Astrocyte of the cerebellum (primary cell): ENCODE measurements at regions not wholly inside any gene's neighbourhood (a gene's known extent, or its start where the extent isn't known, plus 50 kb on each side); places are given as distances from the start of the nearest gene placed in this dataset.

Source experiments
- DNase-seq: peaks from one replicate; pipeline ENCODE4 v3.0.0-alpha.2; 2011; ENCODE audit warnings: low read depth
- H3K4me3 ChIP-seq: 2 replicates; pipeline ENCODE4 v1.5.1; 2011; ENCODE audit warnings: mild to moderate bottlenecking, low read depth, low read length, moderate library complexity
- in situ Hi-C: cut with HindIII; loops from 2 replicates; pipeline ENCODE4 v1.10.0; 2017; ENCODE audit warnings: low sequenced_read_pairs
- TF ChIP-seq, protein P1 (sequence below): IDR thresholded peaks from 2 replicates; pipeline ENCODE4 v1.5.1; 2012; ENCODE audit warnings: low read length, low read depth, moderate library complexity, mild to moderate bottlenecking; ENCODE audit errors: missing control alignments

DNA sequence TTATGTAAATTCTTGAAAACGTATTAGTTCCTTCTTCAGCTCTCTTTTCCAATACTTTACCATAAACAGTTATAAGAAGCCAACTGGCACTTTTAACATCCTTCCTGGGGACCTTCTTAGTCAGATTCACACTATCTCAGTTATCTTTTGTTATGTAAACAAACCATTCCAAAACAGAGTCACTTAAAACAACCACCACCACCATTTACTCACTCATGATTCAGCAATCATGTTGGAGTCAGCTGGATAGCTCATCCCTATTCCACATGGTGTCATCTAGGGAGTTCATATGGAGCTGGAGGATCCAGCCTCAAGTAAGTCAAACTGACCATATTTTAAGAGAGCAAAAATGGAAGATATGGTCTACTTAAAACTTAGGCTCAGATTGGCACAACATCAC, 240.3 kb upstream of the IRX3 start:
- no peak for DNase-seq
- H3K4me3 ChIP-seq = no peak overlapping the region
- TF ChIP-seq, protein P1, sequence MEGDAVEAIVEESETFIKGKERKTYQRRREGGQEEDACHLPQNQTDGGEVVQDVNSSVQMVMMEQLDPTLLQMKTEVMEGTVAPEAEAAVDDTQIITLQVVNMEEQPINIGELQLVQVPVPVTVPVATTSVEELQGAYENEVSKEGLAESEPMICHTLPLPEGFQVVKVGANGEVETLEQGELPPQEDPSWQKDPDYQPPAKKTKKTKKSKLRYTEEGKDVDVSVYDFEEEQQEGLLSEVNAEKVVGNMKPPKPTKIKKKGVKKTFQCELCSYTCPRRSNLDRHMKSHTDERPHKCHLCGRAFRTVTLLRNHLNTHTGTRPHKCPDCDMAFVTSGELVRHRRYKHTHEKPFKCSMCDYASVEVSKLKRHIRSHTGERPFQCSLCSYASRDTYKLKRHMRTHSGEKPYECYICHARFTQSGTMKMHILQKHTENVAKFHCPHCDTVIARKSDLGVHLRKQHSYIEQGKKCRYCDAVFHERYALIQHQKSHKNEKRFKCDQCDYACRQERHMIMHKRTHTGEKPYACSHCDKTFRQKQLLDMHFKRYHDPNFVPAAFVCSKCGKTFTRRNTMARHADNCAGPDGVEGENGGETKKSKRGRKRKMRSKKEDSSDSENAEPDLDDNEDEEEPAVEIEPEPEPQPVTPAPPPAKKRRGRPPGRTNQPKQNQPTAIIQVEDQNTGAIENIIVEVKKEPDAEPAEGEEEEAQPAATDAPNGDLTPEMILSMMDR = no peak
- in situ Hi-C loops = no loop called here

DNA sequence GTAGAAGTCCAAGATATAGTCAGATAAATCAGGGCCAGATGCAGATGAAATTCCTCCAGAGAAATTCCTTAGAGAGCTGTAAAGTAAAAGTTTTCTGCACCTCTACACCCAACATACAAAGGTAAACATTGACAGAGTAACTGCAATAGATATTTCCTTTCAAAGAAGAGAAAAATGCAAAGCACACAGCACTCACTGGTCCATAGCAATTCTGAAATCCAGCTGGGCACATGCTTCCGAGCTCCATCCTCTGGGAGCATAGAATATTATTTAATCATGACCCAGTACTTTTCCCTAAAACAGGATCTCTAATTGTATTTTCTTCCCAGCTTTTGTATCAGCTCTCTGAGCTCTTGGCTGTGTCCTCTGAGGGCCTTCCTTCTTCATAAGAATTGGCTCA, 239.5 kb upstream of the IRX3 start:
- H3K4me3 ChIP-seq = no peak overlapping the region
- TF ChIP-seq, protein P1 = no peak
- no peak for DNase-seq
- in situ Hi-C loops = no loop called here

DNA sequence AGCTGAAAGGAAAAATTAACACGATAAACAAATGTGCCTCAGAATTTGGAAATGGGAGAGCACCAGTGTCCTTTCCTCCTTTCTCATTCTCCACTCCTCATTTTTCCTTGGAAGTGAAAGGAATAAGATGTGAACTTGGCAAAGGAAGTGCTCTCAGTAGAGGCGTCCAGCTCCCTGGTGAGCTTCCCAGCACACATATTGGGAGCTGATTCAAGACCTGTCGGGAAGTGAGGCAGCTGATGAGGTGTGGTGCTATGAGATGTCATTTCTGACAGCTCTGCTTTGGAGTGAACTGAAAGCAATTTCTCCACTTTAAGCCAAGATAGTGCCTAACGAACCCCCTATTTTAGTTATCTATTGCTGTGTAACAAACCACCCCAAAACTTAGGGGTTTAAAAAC, 238.5 kb upstream of the IRX3 start:
- H3K4me3 ChIP-seq = no peak overlapping the region
- no peak for DNase-seq
- TF ChIP-seq, protein P1 = no peak
- in situ Hi-C loops = no loop called here

DNA sequence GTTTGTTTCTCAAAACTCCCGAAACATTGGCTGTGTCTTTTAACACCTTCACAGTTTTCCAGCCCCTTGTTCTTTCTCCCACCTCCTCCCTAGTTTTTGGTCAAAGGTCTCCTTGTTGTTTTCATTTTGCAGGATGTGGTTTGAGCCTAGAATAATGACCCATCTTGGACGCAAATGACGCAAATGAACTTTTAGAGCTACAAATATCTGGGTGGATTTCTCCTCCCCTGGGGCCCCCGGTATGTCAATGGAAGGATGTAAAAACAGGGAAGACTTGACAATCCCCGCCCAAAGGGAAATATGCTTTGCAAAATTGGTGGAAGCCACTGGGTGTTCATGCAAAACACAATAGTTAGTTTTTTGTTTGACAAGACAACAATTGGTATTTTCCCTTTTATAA, 236.0 kb upstream of the IRX3 start:
- in situ Hi-C loops = loop anchor here (5.0 kb wide), 1 partner anchor 55 kb away; no protein-coding TSS in a partner anchor
- TF ChIP-seq, protein P1 = no peak
- DNase-seq = no peak
- no peak overlapping the region for H3K4me3 ChIP-seq

DNA sequence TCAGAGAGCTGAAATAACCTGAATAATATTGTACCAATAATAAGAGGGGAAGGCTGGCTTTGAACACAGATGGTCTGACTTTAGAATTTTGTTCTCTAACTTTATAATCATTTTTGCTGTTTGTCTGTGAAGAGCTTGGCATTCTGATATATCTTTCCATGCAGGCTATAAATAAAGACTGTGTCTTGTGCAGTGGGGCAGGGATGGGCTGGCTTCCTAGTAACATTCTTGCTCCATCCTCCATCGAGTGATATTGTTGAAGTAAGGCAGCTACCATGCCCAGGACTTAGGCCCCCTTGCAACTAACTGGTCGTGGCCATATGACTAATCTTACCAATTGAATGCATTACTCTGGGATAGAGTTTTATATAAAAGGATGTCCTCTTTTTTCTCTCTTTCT, 234.7 kb upstream of the IRX3 start:
- no peak overlapping the region for H3K4me3 ChIP-seq
- no peak for DNase-seq
- TF ChIP-seq, protein P1 = no peak
- in situ Hi-C loops = loop anchor here (5.0 kb wide), 1 partner anchor 56 kb away; no protein-coding TSS in a partner anchor

DNA sequence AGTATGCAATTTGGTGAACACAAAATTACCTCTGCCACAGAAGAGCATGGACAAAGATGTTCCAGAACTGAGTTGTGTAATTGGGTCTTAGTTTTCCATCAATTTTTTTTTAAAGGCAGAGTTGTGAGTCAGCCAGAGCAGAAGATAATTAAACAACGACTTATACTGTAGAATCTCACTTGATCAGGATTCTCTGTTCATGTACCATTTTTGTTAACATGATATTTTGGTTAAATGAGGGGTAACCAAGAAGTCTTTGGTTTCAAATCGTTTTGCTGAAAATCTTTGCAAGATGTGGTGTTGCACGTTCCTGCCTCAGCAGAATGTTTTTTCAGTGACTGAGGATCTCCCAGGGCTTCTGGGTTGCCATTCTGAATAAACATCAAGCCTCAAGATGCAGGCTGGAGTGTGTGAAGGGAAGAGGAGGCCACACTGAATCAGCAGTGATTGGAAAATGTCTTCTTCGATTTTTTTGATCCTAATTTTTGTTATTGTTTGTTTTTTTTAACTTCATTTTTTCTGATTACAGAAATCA, 232.6 kb upstream of the IRX3 start:
- DNase-seq = no peak
- H3K4me3 ChIP-seq = no peak overlapping the region
- in situ Hi-C loops = no loop called here

More for the DNA sequence above, 232.6 kb upstream of the IRX3 start:
- TF ChIP-seq, protein P1 = no peak
